ENCODE measurements at regions not wholly inside any gene's neighbourhood (a gene's known extent, or its start where the extent isn't known, plus 50 kb on each side); places are given as distances from the start of the nearest gene placed in this dataset.

DNA sequence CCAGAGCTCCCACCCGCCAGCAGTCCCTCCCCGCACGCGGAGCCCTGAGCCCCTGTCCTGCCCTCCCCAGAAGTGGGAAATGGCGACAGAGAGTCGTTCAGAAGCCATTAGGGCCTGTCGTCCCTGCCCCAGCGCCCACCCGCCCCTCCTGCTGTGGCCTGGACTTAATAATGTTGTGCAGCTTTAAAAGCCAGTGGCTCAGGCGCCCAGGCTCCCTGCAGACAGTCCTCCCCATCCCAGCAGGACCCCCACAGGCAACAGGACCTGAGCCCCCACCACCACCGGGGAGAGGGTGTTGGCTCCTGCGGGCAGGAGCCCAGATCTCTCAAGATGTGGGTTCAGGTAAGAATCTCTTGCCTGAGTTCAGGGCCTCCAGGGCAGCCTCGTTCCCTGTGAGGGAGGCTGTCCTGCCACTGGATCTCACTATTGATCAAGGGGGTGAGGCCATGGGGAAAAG is 125.3 kb upstream of the RUNX3 start:
- Mint-ChIP-seq H3K4me3 (no peak overlapping the region; a peak in 1 of 5 replicates), H3K4me1 (peaks cover 9 to 33% of the 10 kb centered on the region in 2 experiments), H3K27ac (no peak overlapping the region), H3K9me3 (no peaks in the 10 kb centered on the region), H3K36me3 (ENCODE audit: insufficient read depth in 1 of 3, low read depth in 3 of 3) (no peaks in the 10 kb centered on the region), H3K27me3 (ENCODE audit: low read depth) (peaks cover 15% of the 10 kb centered on the region)
- DNase-seq: no peak
- H3K23me2 ChIP-seq (ENCODE audit: insufficient read length, low read depth, low read length, poor library complexity, severe bottlenecking): no peaks in the 10 kb centered on the region
- no peaks in the 10 kb centered on the region for H3K4me1 ChIP-seq (ENCODE audit: insufficient read depth, low read length)
- no peaks in the 10 kb centered on the region for H3K27me3 ChIP-seq (ENCODE audit: insufficient read depth, low read length)
- H3K27ac ChIP-seq (ENCODE audit: insufficient read length, low read depth, low read length): no peak overlapping the region
- no peak overlapping the region for H3K4ac ChIP-seq (ENCODE audit: low read depth, low read length)
- H3K23ac ChIP-seq (ENCODE audit: insufficient read length, low read depth, low read length): no peak overlapping the region
- no peak overlapping the region for H3K4me2 ChIP-seq (ENCODE audit: insufficient read depth, insufficient read length, low read length)
- no peak overlapping the region for H3K14ac ChIP-seq (ENCODE audit: insufficient read depth, low read length)
- H4K5ac ChIP-seq (ENCODE audit: insufficient read length, low read depth, low read length): no peak overlapping the region
- H3K18ac ChIP-seq (ENCODE audit: insufficient read length, low read depth, low read length): no peak overlapping the region
- no peak overlapping the region for H2BK20ac ChIP-seq (ENCODE audit: low read depth, low read length, poor library complexity, severe bottlenecking)
- WGBS (ENCODE audit: extremely low coverage, insufficient read length, low lambda C conversion rate): no CpG with 5 or more reads among the region's 13 CpGs
- H3K79me2 ChIP-seq (ENCODE audit: insufficient read depth, low read length): no peaks in the 10 kb centered on the region
- H3K79me1 ChIP-seq (ENCODE audit: insufficient read depth, low read depth, low read length, poor library complexity, severe bottlenecking): no peaks in the 10 kb centered on the region
- H3K9me3 ChIP-seq (ENCODE audit: control insufficient read depth, low read depth, low read length): no peaks in the 10 kb centered on the region
- H4K8ac ChIP-seq (replicated peaks; ENCODE audit: insufficient read length, low read depth, low read length): no peak overlapping the region
- H3K56ac ChIP-seq (ENCODE audit: insufficient read length, low read depth, low read length): no peak overlapping the region
- H2BK5ac ChIP-seq (ENCODE audit: insufficient read length, low read length): no peak overlapping the region
- TF ChIP-seq, protein P1, sequence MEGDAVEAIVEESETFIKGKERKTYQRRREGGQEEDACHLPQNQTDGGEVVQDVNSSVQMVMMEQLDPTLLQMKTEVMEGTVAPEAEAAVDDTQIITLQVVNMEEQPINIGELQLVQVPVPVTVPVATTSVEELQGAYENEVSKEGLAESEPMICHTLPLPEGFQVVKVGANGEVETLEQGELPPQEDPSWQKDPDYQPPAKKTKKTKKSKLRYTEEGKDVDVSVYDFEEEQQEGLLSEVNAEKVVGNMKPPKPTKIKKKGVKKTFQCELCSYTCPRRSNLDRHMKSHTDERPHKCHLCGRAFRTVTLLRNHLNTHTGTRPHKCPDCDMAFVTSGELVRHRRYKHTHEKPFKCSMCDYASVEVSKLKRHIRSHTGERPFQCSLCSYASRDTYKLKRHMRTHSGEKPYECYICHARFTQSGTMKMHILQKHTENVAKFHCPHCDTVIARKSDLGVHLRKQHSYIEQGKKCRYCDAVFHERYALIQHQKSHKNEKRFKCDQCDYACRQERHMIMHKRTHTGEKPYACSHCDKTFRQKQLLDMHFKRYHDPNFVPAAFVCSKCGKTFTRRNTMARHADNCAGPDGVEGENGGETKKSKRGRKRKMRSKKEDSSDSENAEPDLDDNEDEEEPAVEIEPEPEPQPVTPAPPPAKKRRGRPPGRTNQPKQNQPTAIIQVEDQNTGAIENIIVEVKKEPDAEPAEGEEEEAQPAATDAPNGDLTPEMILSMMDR (conservative IDR thresholded peaks at IDR 0.05): no peak
- H2BK12ac ChIP-seq (ENCODE audit: insufficient read length, low read depth, low read length): no peak overlapping the region
- no peak overlapping the region for H2BK120ac ChIP-seq (ENCODE audit: low read depth, low read length, poor library complexity, severe bottlenecking)
- no peak overlapping the region for H3K9ac ChIP-seq (ENCODE audit: extremely low read depth, insufficient read length, low read length)
- H2AK5ac ChIP-seq (ENCODE audit: insufficient read length, low read length): no peak overlapping the region
- H3T11ph ChIP-seq (ENCODE audit: low read length): no peak overlapping the region
- no peak overlapping the region for H2AFZ ChIP-seq (ENCODE audit: low read length)
- no peak overlapping the region for H4K91ac ChIP-seq (ENCODE audit: insufficient read length, low read depth, low read length)
- H2BK15ac ChIP-seq (ENCODE audit: low read depth, low read length): no peak overlapping the region
- no peaks in the 10 kb centered on the region for H4K20me1 ChIP-seq (ENCODE audit: control insufficient read depth, insufficient read depth, insufficient read length)

Measured in H9 (cell line).